SU-DHL-6 (cell line): ENCODE measurements at regions not wholly inside any gene's neighbourhood (a gene's known extent, or its start where the extent isn't known, plus 50 kb on each side); places are given as distances from the start of the nearest gene placed in this dataset.
"Not testable (repeated sequence)": the region's sequence is repeated elsewhere in the genome, so short reads cannot be mapped to it uniquely, and the experiment has no call there.

Experiments
- H2AFZ ChIP-seq: fragments of 200-600 bp; sonication (generic); 2 replicates; pipeline ENCODE4 v1.6.1; 2014; ENCODE audit warnings: low read depth, mild to moderate bottlenecking, moderate library complexity, mixed read lengths, antibody characterized with exemption, low read length; ENCODE audit not compliant: severe bottlenecking
- H3F3A ChIP-seq: fragments of 200-600 bp; shearing (Covaris generic); 2 replicates; pipeline ENCODE4 v1.6.0; 2016; ENCODE audit warnings: antibody characterized with exemption, mild to moderate bottlenecking; ENCODE audit not compliant: insufficient read depth
- H3K27ac ChIP-seq: fragments of 200-600 bp; sonication (generic); 2 replicates; pipeline ENCODE4 v1.5.1; 2016; ENCODE audit warnings: low read depth, mild to moderate bottlenecking, low read length, moderate library complexity, mixed read lengths
- H3K27me3 ChIP-seq: fragments of 200-600 bp; sonication (generic), shearing (Covaris generic); 2 replicates; pipeline ENCODE4 v1.6.0; 2014; ENCODE audit warnings: mild to moderate bottlenecking, low read length
- H3K36me3 ChIP-seq: fragments of 200-600 bp; sonication (generic); 2 replicates; pipeline ENCODE4 v1.6.1; 2014; ENCODE audit warnings: mild to moderate bottlenecking, low read length, mixed read lengths
- H3K4me2 ChIP-seq: fragments of 300-600, 200-600 bp; shearing (Covaris generic), sonication (generic); 2 replicates; pipeline ENCODE4 v1.6.0; 2014; ENCODE audit warnings: low read length, low read depth, mild to moderate bottlenecking; ENCODE audit not compliant: poor library complexity, severe bottlenecking
- H3K4me3 ChIP-seq: fragments of 200-600 bp; sonication (generic); 2 replicates; pipeline ENCODE4 v1.5.1; 2014; ENCODE audit warnings: antibody characterized with exemption, low read length, mild to moderate bottlenecking, mixed read lengths; ENCODE audit not compliant: insufficient read depth, poor library complexity, severe bottlenecking
- H3K79me2 ChIP-seq: fragments of 200-600 bp; sonication (generic); 2 replicates; pipeline ENCODE4 v1.6.1; 2014; ENCODE audit warnings: mild to moderate bottlenecking, low read length, moderate library complexity; ENCODE audit not compliant: insufficient read depth
- H3K9ac ChIP-seq: fragments of 200-600 bp; sonication (generic); 2 replicates; pipeline ENCODE4 v1.7.0; 2014; ENCODE audit warnings: mild to moderate bottlenecking, low read length
- H3K9me2 ChIP-seq: fragments of 200-600 bp; sonication (generic); replicated peaks from 2 replicates; pipeline ENCODE4 v1.6.1; 2014; ENCODE audit warnings: low read length; ENCODE audit not compliant: insufficient read depth
- H3K9me3 ChIP-seq: fragments of 200-600 bp; sonication (generic); 2 replicates; pipeline ENCODE4 v1.6.1; 2014; ENCODE audit warnings: low read length, mixed read lengths; ENCODE audit not compliant: insufficient read depth
- H4K20me1 ChIP-seq: fragments of 200-600 bp; sonication (generic); 2 replicates; pipeline ENCODE4 v1.6.1; 2014; ENCODE audit warnings: low read depth, mild to moderate bottlenecking, antibody characterized with exemption, low read length, moderate library complexity, mixed read lengths
- EZH2phosphoT487 ChIP-seq: fragments of 200-600 bp; sonication (generic), shearing (Covaris generic); conservative IDR thresholded peaks from 2 replicates; pipeline ENCODE4 v1.6.1; 2018; ENCODE audit warnings: mild to moderate bottlenecking, antibody characterized with exemption, low read length, moderate library complexity, mixed read lengths
- TF ChIP-seq, protein P1 (sequence below): fragments of 200-600 bp; sonication (generic); IDR thresholded peaks from one replicate; pipeline ENCODE4 v1.5.1; 2017; ENCODE audit warnings: antibody characterized with exemption, mild to moderate bottlenecking, low read length, moderate library complexity; ENCODE audit not compliant: insufficient read depth, poor library complexity, severe bottlenecking

- no peak overlapping the region for H3K4me3 ChIP-seq
- TF ChIP-seq, protein P1, sequence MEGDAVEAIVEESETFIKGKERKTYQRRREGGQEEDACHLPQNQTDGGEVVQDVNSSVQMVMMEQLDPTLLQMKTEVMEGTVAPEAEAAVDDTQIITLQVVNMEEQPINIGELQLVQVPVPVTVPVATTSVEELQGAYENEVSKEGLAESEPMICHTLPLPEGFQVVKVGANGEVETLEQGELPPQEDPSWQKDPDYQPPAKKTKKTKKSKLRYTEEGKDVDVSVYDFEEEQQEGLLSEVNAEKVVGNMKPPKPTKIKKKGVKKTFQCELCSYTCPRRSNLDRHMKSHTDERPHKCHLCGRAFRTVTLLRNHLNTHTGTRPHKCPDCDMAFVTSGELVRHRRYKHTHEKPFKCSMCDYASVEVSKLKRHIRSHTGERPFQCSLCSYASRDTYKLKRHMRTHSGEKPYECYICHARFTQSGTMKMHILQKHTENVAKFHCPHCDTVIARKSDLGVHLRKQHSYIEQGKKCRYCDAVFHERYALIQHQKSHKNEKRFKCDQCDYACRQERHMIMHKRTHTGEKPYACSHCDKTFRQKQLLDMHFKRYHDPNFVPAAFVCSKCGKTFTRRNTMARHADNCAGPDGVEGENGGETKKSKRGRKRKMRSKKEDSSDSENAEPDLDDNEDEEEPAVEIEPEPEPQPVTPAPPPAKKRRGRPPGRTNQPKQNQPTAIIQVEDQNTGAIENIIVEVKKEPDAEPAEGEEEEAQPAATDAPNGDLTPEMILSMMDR, result no peak
- H3K27me3 ChIP-seq, result no peaks in the 10 kb centered on the region
Measured at GRCh38 chr20:51943761-51944160, 141.4 kb upstream of the SALL4 start.

DNA sequence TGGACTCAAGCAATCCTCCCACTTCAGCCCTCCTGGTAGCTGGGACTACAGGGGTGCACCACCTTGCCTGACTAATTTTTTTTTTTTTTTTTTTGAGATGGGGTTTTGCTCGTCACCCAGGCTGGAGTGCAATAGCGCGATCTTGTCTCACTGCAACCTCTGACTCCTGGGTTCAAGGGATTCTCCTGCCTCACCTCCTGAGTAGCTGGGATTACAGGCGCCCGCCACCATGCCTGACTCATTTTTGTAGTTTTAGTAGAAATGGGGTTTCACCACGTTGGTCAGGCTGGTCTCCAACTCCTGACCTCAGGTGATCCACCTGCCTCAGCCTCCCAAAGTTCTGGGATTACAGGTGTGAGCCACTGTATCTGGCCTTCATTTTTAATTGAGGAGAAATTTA lies 141.0 kb upstream of the SALL4 start:
- H3K27ac ChIP-seq, H3K9me2 ChIP-seq, H3K9ac ChIP-seq, H3K4me3 ChIP-seq, H3K79me2 ChIP-seq, H3K36me3 ChIP-seq, H4K20me1 ChIP-seq, H3K4me2 ChIP-seq, H2AFZ ChIP-seq, H3K9me3 ChIP-seq, H3F3A ChIP-seq, H3K27me3 ChIP-seq: not testable (repeated sequence)

More at GRCh38 chr20:51943761-51944160, 141.4 kb upstream of the SALL4 start:
- Histone ChIP-seq H3K4me2 (no peak overlapping the region), H3K9me2 (no peaks in the 10 kb centered on the region), H2AFZ (no peak overlapping the region), H3K9me3 (no peaks in the 10 kb centered on the region), H3K27ac (no peak overlapping the region), H4K20me1 (no peaks in the 10 kb centered on the region), H3F3A (no peaks in the 10 kb centered on the region), H3K36me3 (no peaks in the 10 kb centered on the region), H3K9ac (no peak overlapping the region), H3K79me2 (no peaks in the 10 kb centered on the region)

GRCh38 chr20:51941503-51941902 lies 139.2 kb upstream of the SALL4 start:
- Histone ChIP-seq H3K27me3 (no peaks in the 10 kb centered on the region), H3K27ac (no peak overlapping the region), H3K79me2 (no peaks in the 10 kb centered on the region), H3K9me2 (no peaks in the 10 kb centered on the region), H3K9me3 (no peaks in the 10 kb centered on the region), H4K20me1 (no peaks in the 10 kb centered on the region), H3K9ac (no peak overlapping the region), H3K4me3 (no peak overlapping the region), H3K36me3 (no peaks in the 10 kb centered on the region), H2AFZ (no peak overlapping the region), H3F3A (no peaks in the 10 kb centered on the region), H3K4me2 (no peak overlapping the region)
- TF ChIP-seq, protein P1, result no peak
- TF ChIP-seq EZH2phosphoT487, result no peak

GRCh38 chr20:51939259-51939585 lies 136.9 kb upstream of the SALL4 start:
- no peak overlapping the region for H2AFZ ChIP-seq
- no peaks in the 10 kb centered on the region for H4K20me1 ChIP-seq
- H3K27ac ChIP-seq, result no peak overlapping the region
- H3K4me3 ChIP-seq, result no peak overlapping the region
- H3K27me3 ChIP-seq, result no peaks in the 10 kb centered on the region
- no peaks in the 10 kb centered on the region for H3F3A ChIP-seq
- H3K4me2 ChIP-seq, result no peak overlapping the region
- H3K36me3 ChIP-seq, result no peaks in the 10 kb centered on the region
- no peak overlapping the region for H3K9ac ChIP-seq
- TF ChIP-seq EZH2phosphoT487, result no peak
- TF ChIP-seq, protein P1, result no peak
- no peaks in the 10 kb centered on the region for H3K9me3 ChIP-seq
- no peaks in the 10 kb centered on the region for H3K9me2 ChIP-seq
- H3K79me2 ChIP-seq, result no peaks in the 10 kb centered on the region
